ENCODE measurements at regions not wholly inside any gene's neighbourhood (a gene's known extent, or its start where the extent isn't known, plus 50 kb on each side); places are given as distances from the start of the nearest gene placed in this dataset.

- Mint-ChIP-seq H3K4me3 (no peak overlapping the region), H3K27me3 (ENCODE audit: low read depth) (no peaks in the 10 kb centered on the region), H3K36me3 (ENCODE audit: low read depth) (no peaks in the 10 kb centered on the region), H3K4me1 (no peaks in the 10 kb centered on the region), H3K27ac (no peak overlapping the region), H3K9me3 (no peaks in the 10 kb centered on the region)
- TF ChIP-seq, protein P1, sequence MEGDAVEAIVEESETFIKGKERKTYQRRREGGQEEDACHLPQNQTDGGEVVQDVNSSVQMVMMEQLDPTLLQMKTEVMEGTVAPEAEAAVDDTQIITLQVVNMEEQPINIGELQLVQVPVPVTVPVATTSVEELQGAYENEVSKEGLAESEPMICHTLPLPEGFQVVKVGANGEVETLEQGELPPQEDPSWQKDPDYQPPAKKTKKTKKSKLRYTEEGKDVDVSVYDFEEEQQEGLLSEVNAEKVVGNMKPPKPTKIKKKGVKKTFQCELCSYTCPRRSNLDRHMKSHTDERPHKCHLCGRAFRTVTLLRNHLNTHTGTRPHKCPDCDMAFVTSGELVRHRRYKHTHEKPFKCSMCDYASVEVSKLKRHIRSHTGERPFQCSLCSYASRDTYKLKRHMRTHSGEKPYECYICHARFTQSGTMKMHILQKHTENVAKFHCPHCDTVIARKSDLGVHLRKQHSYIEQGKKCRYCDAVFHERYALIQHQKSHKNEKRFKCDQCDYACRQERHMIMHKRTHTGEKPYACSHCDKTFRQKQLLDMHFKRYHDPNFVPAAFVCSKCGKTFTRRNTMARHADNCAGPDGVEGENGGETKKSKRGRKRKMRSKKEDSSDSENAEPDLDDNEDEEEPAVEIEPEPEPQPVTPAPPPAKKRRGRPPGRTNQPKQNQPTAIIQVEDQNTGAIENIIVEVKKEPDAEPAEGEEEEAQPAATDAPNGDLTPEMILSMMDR (IDR thresholded peaks at IDR 0.05; ENCODE audit: unreplicated experiment in 3 of 3), result no peak
Measured at GRCh38 chr18:72128649-72129048, 415.5 kb downstream of the CBLN2 start.

GRCh38 chr18:72122103-72122502 lies 422.0 kb downstream of the CBLN2 start:
- Mint-ChIP-seq H3K9me3 (no peaks in the 10 kb centered on the region), H3K4me1 (no peaks in the 10 kb centered on the region), H3K4me3 (no peak overlapping the region), H3K27me3 (ENCODE audit: low read depth) (no peaks in the 10 kb centered on the region), H3K36me3 (ENCODE audit: low read depth) (no peaks in the 10 kb centered on the region), H3K27ac (no peak overlapping the region)
- TF ChIP-seq, protein P1 (IDR thresholded peaks at IDR 0.05; ENCODE audit: unreplicated experiment in 3 of 3), result no peak

GRCh38 chr18:72119082-72119481 lies 425.1 kb downstream of the CBLN2 start:
- Mint-ChIP-seq H3K4me3 (no peak overlapping the region), H3K4me1 (no peaks in the 10 kb centered on the region), H3K36me3 (ENCODE audit: low read depth) (no peaks in the 10 kb centered on the region), H3K27ac (no peak overlapping the region), H3K9me3 (no peaks in the 10 kb centered on the region), H3K27me3 (ENCODE audit: low read depth) (no peaks in the 10 kb centered on the region)
- TF ChIP-seq, protein P1 (IDR thresholded peaks at IDR 0.05; ENCODE audit: unreplicated experiment in 3 of 3), result no peak

DNA sequence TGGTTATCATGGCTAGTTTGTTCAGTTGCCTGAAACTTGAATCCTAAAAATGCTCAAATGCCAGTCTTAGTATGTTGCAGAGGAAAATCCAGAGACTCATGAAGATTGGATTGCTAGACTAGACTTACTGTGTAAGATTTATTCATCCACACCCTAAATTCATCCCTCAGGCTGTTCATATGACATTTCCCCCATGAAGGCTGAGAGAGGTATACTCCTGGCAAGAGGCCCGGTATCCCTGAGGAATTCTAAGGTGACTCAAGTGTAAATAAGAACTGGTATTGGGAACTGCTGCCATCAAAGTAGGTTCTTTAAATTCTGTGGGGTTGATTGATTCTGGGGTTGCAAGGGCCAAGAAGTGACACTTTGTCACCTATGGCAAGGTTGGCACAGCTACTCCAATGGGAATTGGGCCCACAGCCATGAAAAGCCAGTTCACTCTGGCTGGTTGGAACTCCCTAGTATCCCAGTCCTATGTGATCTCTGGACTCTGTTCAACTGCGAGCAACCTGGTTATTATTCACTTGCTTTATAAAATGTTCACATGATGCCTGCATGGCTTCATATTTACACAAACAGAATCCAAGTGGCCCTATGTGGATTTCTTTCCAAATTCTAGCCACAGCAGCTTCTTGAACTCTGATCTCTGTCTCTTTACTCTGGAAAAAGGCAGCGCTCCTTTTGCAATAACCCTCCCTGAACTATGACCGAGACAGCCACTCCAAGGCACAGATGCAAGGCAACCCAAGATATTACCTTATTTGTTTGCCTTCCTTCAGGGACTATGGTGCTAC lies 429.1 kb downstream of the CBLN2 start:
- Mint-ChIP-seq H3K9me3 (no peaks in the 10 kb centered on the region), H3K4me1 (no peaks in the 10 kb centered on the region)
- TF ChIP-seq, protein P1 (IDR thresholded peaks at IDR 0.05; ENCODE audit: unreplicated experiment in 3 of 3), result no peak

DNA sequence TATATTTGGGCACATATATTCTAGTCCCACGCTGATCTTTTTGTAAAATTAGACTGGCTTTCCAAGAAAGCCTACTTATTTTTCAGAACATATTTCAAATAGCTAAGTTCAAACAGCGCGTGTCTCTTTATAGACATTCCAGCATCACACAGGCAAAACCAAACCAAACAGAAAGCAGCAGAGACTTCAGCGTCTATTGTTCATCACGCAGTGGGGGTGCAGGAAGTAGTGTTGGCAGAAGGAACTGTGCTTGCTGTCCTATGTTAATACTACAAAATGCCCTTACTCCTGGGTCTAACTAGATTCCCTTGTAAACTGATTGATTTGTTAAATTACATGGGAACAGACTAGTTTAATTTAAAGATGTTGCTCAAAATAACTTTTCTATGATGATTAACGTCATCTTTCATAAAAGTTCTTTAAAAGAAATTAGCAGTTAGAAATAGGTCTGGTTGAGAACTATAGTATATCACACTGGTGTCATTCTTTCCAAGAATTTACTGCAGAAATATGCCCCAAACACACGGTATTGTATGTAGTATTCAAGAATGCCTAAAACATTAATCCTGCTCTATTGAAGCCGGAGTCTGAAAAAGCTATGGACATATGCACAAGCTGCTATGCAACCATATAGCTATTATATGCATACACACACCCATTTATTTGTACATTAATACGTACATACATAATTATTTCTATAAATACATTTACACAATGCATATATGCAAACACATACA lies 436.3 kb downstream of the CBLN2 start:
- H3K27ac Mint-ChIP-seq, result no peak overlapping the region
- H3K4me1 Mint-ChIP-seq, result peaks cover 6% of the 10 kb centered on the region

More for the DNA sequence above, 429.1 kb downstream of the CBLN2 start:
- H3K27me3 Mint-ChIP-seq (ENCODE audit: low read depth), result no peaks in the 10 kb centered on the region
- no peak overlapping the region for H3K4me3 Mint-ChIP-seq
- no peak overlapping the region for H3K27ac Mint-ChIP-seq
- no peaks in the 10 kb centered on the region for H3K36me3 Mint-ChIP-seq (ENCODE audit: low read depth)

More for the DNA sequence above, 436.3 kb downstream of the CBLN2 start:
- TF ChIP-seq, protein P1 (IDR thresholded peaks at IDR 0.05; ENCODE audit: unreplicated experiment in 3 of 3), result no peak
- H3K9me3 Mint-ChIP-seq, result no peaks in the 10 kb centered on the region
- no peaks in the 10 kb centered on the region for H3K36me3 Mint-ChIP-seq (ENCODE audit: low read depth)
- no peaks in the 10 kb centered on the region for H3K27me3 Mint-ChIP-seq (ENCODE audit: low read depth)
- no peak overlapping the region for H3K4me3 Mint-ChIP-seq
